ENCODE measurements at regions not wholly inside any gene's neighbourhood (a gene's known extent, or its start where the extent isn't known, plus 50 kb on each side); places are given as distances from the start of the nearest gene placed in this dataset.

GRCh38 chr16:48098472-48098871 is 57.3 kb downstream of the ABCC12 start:
- no peak for TF ChIP-seq ZNF274 (IDR thresholded peaks at IDR 0.05; ENCODE audit: low read depth, low read length)
- no peak for TF ChIP-seq YY1 (IDR thresholded peaks at IDR 0.05; ENCODE audit: insufficient read depth, insufficient read length)

Data from NT2/D1 (cell line).